Left ventricle myocardium inferior (tissue), 1 donor: ENCODE measurements at regions not wholly inside any gene's neighbourhood (a gene's known extent, or its start where the extent isn't known, plus 50 kb on each side); places are given as distances from the start of the nearest gene placed in this dataset.
"Not testable (repeated sequence)": the region's sequence is repeated elsewhere in the genome, so short reads cannot be mapped to it uniquely, and the experiment has no call there.

Experiments used
- DNase-seq: peaks from one replicate; pipeline ENCODE4 v3.0.0-alpha.2; 2020
- H3K27ac ChIP-seq: fragments of 200-600 bp; replicated peaks from 2 replicates; pipeline ENCODE4 v1.8.0; 2021
- H3K27me3 ChIP-seq: fragments of 200-600 bp; 2 replicates; pipeline ENCODE4 v1.8.0; 2021; ENCODE audit warnings: low read depth
- H3K36me3 ChIP-seq: fragments of 200-600 bp; 2 replicates; pipeline ENCODE4 v1.8.0; 2021
- H3K4me1 ChIP-seq: fragments of 200-600 bp; 2 replicates; pipeline ENCODE4 v1.8.0; 2021
- H3K4me3 ChIP-seq: fragments of 200-600 bp; 2 replicates; pipeline ENCODE4 v1.8.0; 2021; ENCODE audit warnings: mild to moderate bottlenecking, moderate library complexity
- H3K9me3 ChIP-seq: fragments of 200-600 bp; replicated peaks from 2 replicates; pipeline ENCODE4 v1.8.0; 2021
- CTCF ChIP-seq: fragments of 200-600 bp; IDR thresholded peaks from 2 replicates; pipeline ENCODE4 v1.8.0; 2021; ENCODE audit warnings: antibody characterized with exemption, mild to moderate bottlenecking, borderline replicate concordance
- intact Hi-C: fragments of 100-400 bp; cut with micrococcal nuclease; formaldehyde crosslinking; loops from one replicate; pipeline ENCODE4 v1.11.0; 2022
- donor health status: DM: no; HTN: yes; CAD: no; lungs with severe emphysema.

- H3K27ac ChIP-seq, result no peak overlapping the region
- H3K36me3 ChIP-seq, result no peaks in the 10 kb centered on the region
- H3K4me1 ChIP-seq, result no peaks in the 10 kb centered on the region
- intact Hi-C loops, result no loop called here
- H3K9me3 ChIP-seq, result peaks cover 4% of the 10 kb centered on the region
- peaks cover 55% of the 10 kb centered on the region for H3K27me3 ChIP-seq
- no peak overlapping the region for H3K4me3 ChIP-seq
- TF ChIP-seq CTCF, result peak; percentile 40
- DNase-seq, result no peak
Measured at GRCh38 chr2:238523158-238524110, 96.7 kb downstream of the ASB1 start.

GRCh38 chr2:238524426-238524983, 97.8 kb downstream of the ASB1 start:
- no peak for TF ChIP-seq CTCF
- Histone ChIP-seq H3K4me1 (no peaks in the 10 kb centered on the region), H3K27me3 (peaks cover 65% of the 10 kb centered on the region), H3K4me3 (no peak overlapping the region), H3K27ac (no peak overlapping the region), H3K36me3 (no peaks in the 10 kb centered on the region), H3K9me3 (no peaks in the 10 kb centered on the region)
- DNase-seq, result no peak
- intact Hi-C loops, result no loop called here

GRCh38 chr2:238525990-238526389, 99.3 kb downstream of the ASB1 start:
- Histone ChIP-seq H3K9me3 (peaks cover 9% of the 10 kb centered on the region), H3K4me3 (no peak overlapping the region), H3K36me3 (no peaks in the 10 kb centered on the region), H3K27me3 (peaks cover 72% of the 10 kb centered on the region), H3K27ac (no peak overlapping the region), H3K4me1 (no peaks in the 10 kb centered on the region)
- intact Hi-C loops, result no loop called here
- no peak for DNase-seq
- TF ChIP-seq CTCF, result no peak

- TF ChIP-seq CTCF, result no peak
- no peak overlapping the region for H3K4me3 ChIP-seq
- intact Hi-C loops, result no loop called here
- no peak overlapping the region for H3K27ac ChIP-seq
- H3K9me3 ChIP-seq, result peaks cover 24% of the 10 kb centered on the region
- H3K4me1 ChIP-seq, result no peaks in the 10 kb centered on the region
- H3K36me3 ChIP-seq, result no peaks in the 10 kb centered on the region
- peaks cover 70% of the 10 kb centered on the region for H3K27me3 ChIP-seq
- DNase-seq, result no peak
Measured at GRCh38 chr2:238527565-238527964, 100.8 kb downstream of the ASB1 start.

GRCh38 chr2:238528953-238529781, 102.4 kb downstream of the ASB1 start:
- no peak for DNase-seq
- Histone ChIP-seq H3K27ac (no peak overlapping the region), H3K4me3 (no peak overlapping the region), H3K27me3 (peaks cover 54% of the 10 kb centered on the region), H3K4me1 (no peaks in the 10 kb centered on the region), H3K36me3 (no peaks in the 10 kb centered on the region), H3K9me3 (peaks cover 39% of the 10 kb centered on the region)
- intact Hi-C loops, result no loop called here
- TF ChIP-seq CTCF, result no peak

GRCh38 chr2:238531017-238531645, 104.4 kb downstream of the ASB1 start:
- peaks cover 40% of the 10 kb centered on the region for H3K9me3 ChIP-seq
- peaks cover 56% of the 10 kb centered on the region for H3K27me3 ChIP-seq
- H3K27ac ChIP-seq, H3K36me3 ChIP-seq, H3K4me3 ChIP-seq, intact Hi-C loops, DNase-seq, H3K4me1 ChIP-seq: not testable (repeated sequence)

GRCh38 chr2:238543732-238544131, 117.0 kb downstream of the ASB1 start:
- Histone ChIP-seq H3K9me3 (peaks cover 35% of the 10 kb centered on the region), H3K27me3 (peaks cover 96% of the 10 kb centered on the region)
- intact Hi-C loops, H3K4me3 ChIP-seq, H3K4me1 ChIP-seq, H3K36me3 ChIP-seq, H3K27ac ChIP-seq, DNase-seq: not testable (repeated sequence)
